Retinal pigment epithelial cell (primary cell): ENCODE measurements at regions not wholly inside any gene's neighbourhood (a gene's known extent, or its start where the extent isn't known, plus 50 kb on each side); places are given as distances from the start of the nearest gene placed in this dataset.

Source experiments
- DNase-seq: peaks from one replicate; pipeline ENCODE4 v3.0.0-alpha.2; 2010; ENCODE audit warnings: low read depth
- H3K4me3 ChIP-seq: 2 replicates; pipeline ENCODE4 v1.5.1; 2011; ENCODE audit warnings: mild to moderate bottlenecking, low read length, control low read depth, moderate library complexity
- CTCF ChIP-seq: conservative IDR thresholded peaks from 2 replicates; pipeline ENCODE4 v1.5.1; 2011; ENCODE audit warnings: low read depth, low read length, control low read depth, inconsistent platforms

- DNase-seq, result no peak
- H3K4me3 ChIP-seq, result no peak overlapping the region
- TF ChIP-seq CTCF, result no peak
Observed at GRCh38 chr2:144099340-144099739, 420.6 kb downstream of the ZEB2 start.

- DNase-seq, result no peak
- no peak overlapping the region for H3K4me3 ChIP-seq
- TF ChIP-seq CTCF, result no peak
Observed at GRCh38 chr2:144097440-144098225, 422.3 kb downstream of the ZEB2 start.

GRCh38 chr2:144096531-144096930 is 423.4 kb downstream of the ZEB2 start:
- no peak for TF ChIP-seq CTCF
- H3K4me3 ChIP-seq, result no peak overlapping the region
- DNase-seq, result no peak

GRCh38 chr2:144094408-144095151 is 425.3 kb downstream of the ZEB2 start:
- DNase-seq, result no peak
- H3K4me3 ChIP-seq, result no peak overlapping the region
- no peak for TF ChIP-seq CTCF

GRCh38 chr2:144091622-144092021 is 428.3 kb downstream of the ZEB2 start:
- no peak for TF ChIP-seq CTCF
- no peak overlapping the region for H3K4me3 ChIP-seq
- no peak for DNase-seq

- TF ChIP-seq CTCF, result no peak
- no peak for DNase-seq
- no peak overlapping the region for H3K4me3 ChIP-seq
Observed at GRCh38 chr2:144088863-144089262, 431.1 kb downstream of the ZEB2 start.

- TF ChIP-seq CTCF, result no peak
- DNase-seq, result no peak
- no peak overlapping the region for H3K4me3 ChIP-seq
Observed at GRCh38 chr2:144086965-144087364, 433.0 kb downstream of the ZEB2 start.
